ENCODE measurements at regions not wholly inside any gene's neighbourhood (a gene's known extent, or its start where the extent isn't known, plus 50 kb on each side); places are given as distances from the start of the nearest gene placed in this dataset.

DNA sequence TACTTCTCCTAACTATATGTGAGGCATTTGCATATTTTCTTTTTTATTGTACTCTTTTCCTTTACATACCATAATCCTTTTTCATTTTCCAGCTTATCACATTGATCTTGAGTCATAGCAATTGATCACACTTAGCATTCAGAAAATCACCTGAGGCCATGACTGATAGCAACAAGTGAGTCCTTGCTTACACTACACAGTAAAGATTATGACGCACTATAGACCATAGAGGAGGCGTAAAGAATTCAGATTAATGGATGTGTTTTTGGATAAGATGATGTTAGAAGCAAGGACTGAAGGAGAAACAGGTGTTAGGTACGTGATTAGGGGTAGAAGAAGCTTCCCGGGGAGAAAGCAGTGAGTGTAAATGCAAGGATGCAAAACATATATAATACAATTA is 637.7 kb downstream of the ETNK1 start:
- TF ChIP-seq, protein P1, sequence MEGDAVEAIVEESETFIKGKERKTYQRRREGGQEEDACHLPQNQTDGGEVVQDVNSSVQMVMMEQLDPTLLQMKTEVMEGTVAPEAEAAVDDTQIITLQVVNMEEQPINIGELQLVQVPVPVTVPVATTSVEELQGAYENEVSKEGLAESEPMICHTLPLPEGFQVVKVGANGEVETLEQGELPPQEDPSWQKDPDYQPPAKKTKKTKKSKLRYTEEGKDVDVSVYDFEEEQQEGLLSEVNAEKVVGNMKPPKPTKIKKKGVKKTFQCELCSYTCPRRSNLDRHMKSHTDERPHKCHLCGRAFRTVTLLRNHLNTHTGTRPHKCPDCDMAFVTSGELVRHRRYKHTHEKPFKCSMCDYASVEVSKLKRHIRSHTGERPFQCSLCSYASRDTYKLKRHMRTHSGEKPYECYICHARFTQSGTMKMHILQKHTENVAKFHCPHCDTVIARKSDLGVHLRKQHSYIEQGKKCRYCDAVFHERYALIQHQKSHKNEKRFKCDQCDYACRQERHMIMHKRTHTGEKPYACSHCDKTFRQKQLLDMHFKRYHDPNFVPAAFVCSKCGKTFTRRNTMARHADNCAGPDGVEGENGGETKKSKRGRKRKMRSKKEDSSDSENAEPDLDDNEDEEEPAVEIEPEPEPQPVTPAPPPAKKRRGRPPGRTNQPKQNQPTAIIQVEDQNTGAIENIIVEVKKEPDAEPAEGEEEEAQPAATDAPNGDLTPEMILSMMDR (conservative IDR thresholded peaks at IDR 0.05; ENCODE audit: low read depth, low read length) = no peak
- TF ChIP-seq RAD21 (IDR thresholded peaks at IDR 0.05; ENCODE audit: low read length) = no peak
